GM21526 (cell line): ENCODE measurements at regions not wholly inside any gene's neighbourhood (a gene's known extent, or its start where the extent isn't known, plus 50 kb on each side); places are given as distances from the start of the nearest gene placed in this dataset.

Experiments
- ATAC-seq: cut with Tn5 transposase; IDR thresholded peaks from one replicate; pipeline ENCODE4 v1.9.1; 2021; ENCODE audit warnings: moderate library complexity; ENCODE audit not compliant: unreplicated experiment, low FRiP score

GRCh38 chr2:220078439-220078838 lies 451.0 kb downstream of the SLC4A3 start:
- no peak for ATAC-seq

GRCh38 chr2:220079595-220079994 lies 452.2 kb downstream of the SLC4A3 start:
- ATAC-seq, result no peak

- ATAC-seq, result no peak
Measured at GRCh38 chr2:220081171-220081570, 453.7 kb downstream of the SLC4A3 start.

GRCh38 chr2:220090050-220090449 lies 462.6 kb downstream of the SLC4A3 start:
- ATAC-seq, result no peak

- ATAC-seq, result no peak
Measured at GRCh38 chr2:220096406-220096805, 469.0 kb downstream of the SLC4A3 start.

- no peak for ATAC-seq
Measured at GRCh38 chr2:220101980-220102379, 474.6 kb downstream of the SLC4A3 start.

- ATAC-seq, result no peak
Measured at GRCh38 chr2:220103596-220103995, 476.2 kb downstream of the SLC4A3 start.

GRCh38 chr2:220104871-220105351 lies 477.5 kb downstream of the SLC4A3 start:
- no peak for ATAC-seq

GRCh38 chr2:220106065-220106464 lies 478.6 kb downstream of the SLC4A3 start:
- no peak for ATAC-seq

GRCh38 chr2:220107380-220107791 lies 480.0 kb downstream of the SLC4A3 start:
- ATAC-seq, result no peak

- ATAC-seq, result no peak
Measured at GRCh38 chr2:220114443-220114842, 487.0 kb downstream of the SLC4A3 start.

- no peak for ATAC-seq
Measured at GRCh38 chr2:220117025-220117424, 489.6 kb downstream of the SLC4A3 start.

- ATAC-seq, result no peak
Measured at GRCh38 chr2:220120041-220120440, 492.6 kb downstream of the SLC4A3 start.

- no peak for ATAC-seq
Measured at GRCh38 chr2:220123751-220124150, 496.3 kb downstream of the SLC4A3 start.

- ATAC-seq, result no peak
Measured at GRCh38 chr2:220125551-220125950, 498.1 kb downstream of the SLC4A3 start.

- ATAC-seq, result no peak
Measured at GRCh38 chr2:220127311-220127710, 499.9 kb downstream of the SLC4A3 start.

- no peak for ATAC-seq
Measured at GRCh38 chr2:220127876-220128275, 500.4 kb downstream of the SLC4A3 start.

- ATAC-seq, result no peak
Measured at GRCh38 chr2:220129391-220129790, 502.0 kb downstream of the SLC4A3 start.

GRCh38 chr2:220134756-220135534 lies 507.5 kb downstream of the SLC4A3 start:
- ATAC-seq, result no peak

- ATAC-seq, result no peak
Measured at GRCh38 chr2:220143336-220143735, 515.9 kb downstream of the SLC4A3 start.

- ATAC-seq, result no peak
Measured at GRCh38 chr2:220144411-220144810, 517.0 kb downstream of the SLC4A3 start.
